Neural cell (in vitro differentiated cells): ENCODE measurements at regions not wholly inside any gene's neighbourhood (a gene's known extent, or its start where the extent isn't known, plus 50 kb on each side); places are given as distances from the start of the nearest gene placed in this dataset.

ENCODE experiments used
- H2AFZ ChIP-seq: fragments of 200-600, 300-800 bp; sonication (generic), shearing (Covaris generic); 2 replicates; pipeline ENCODE4 v1.6.0; 2014; ENCODE audit warnings: low read depth, mild to moderate bottlenecking, antibody characterized with exemption, low read length, moderate library complexity
- H3F3A ChIP-seq: fragments of 200-600 bp; shearing (Covaris generic); 2 replicates; pipeline ENCODE4 v1.6.1; 2016; ENCODE audit warnings: mild to moderate bottlenecking, moderate library complexity, mixed read lengths, antibody characterized with exemption, low read length; ENCODE audit not compliant: insufficient read depth, poor library complexity, severe bottlenecking
- H3K27ac ChIP-seq: fragments of 200-600, 300-800 bp; sonication (generic), shearing (Covaris generic); 2 replicates; pipeline ENCODE4 v1.5.1; 2014; ENCODE audit warnings: mild to moderate bottlenecking, low read length, moderate library complexity
- H3K27me3 ChIP-seq: fragments of 300-800, 200-600 bp; sonication (generic), shearing (Covaris generic); 2 replicates; pipeline ENCODE4 v1.6.0; 2014; ENCODE audit warnings: mild to moderate bottlenecking, low read depth, low read length, moderate library complexity; ENCODE audit not compliant: insufficient read depth
- H3K36me3 ChIP-seq: fragments of 300-800, 200-600 bp; sonication (generic), shearing (Covaris generic); 2 replicates; pipeline ENCODE4 v1.5.1; 2014; ENCODE audit warnings: mild to moderate bottlenecking, antibody characterized with exemption, low read length, moderate library complexity; ENCODE audit not compliant: insufficient read depth
- H3K4me2 ChIP-seq: fragments of 300-800, 200-600 bp; sonication (generic), shearing (Covaris generic); 2 replicates; pipeline ENCODE4 v1.6.0; 2014; ENCODE audit warnings: mild to moderate bottlenecking, low read length
- H3K4me3 ChIP-seq: fragments of 300-800, 200-600 bp; sonication (generic), shearing (Covaris generic); 2 replicates; pipeline ENCODE4 v1.5.1; 2014; ENCODE audit warnings: mild to moderate bottlenecking, low read length, moderate library complexity
- H3K79me2 ChIP-seq: fragments of 200-600 bp; shearing (Covaris generic); replicated peaks from 2 replicates; pipeline ENCODE4 v1.6.0; 2014; ENCODE audit warnings: mild to moderate bottlenecking, low read length, moderate library complexity; ENCODE audit not compliant: insufficient read depth
- H3K9ac ChIP-seq: fragments of 300-800, 200-600 bp; sonication (generic), shearing (Covaris generic); 2 replicates; pipeline ENCODE4 v1.6.1; 2016; ENCODE audit warnings: mild to moderate bottlenecking, low read length, mixed read lengths
- H3K9me2 ChIP-seq: fragments of 200-600 bp; shearing (Covaris generic); 2 replicates; pipeline ENCODE4 v1.6.1; 2016; ENCODE audit warnings: mild to moderate bottlenecking, low read length, mixed read lengths; ENCODE audit not compliant: insufficient read depth
- H3K9me3 ChIP-seq: fragments of 200-600, 300-800 bp; sonication (generic), shearing (Covaris generic); 2 replicates; pipeline ENCODE4 v1.6.1; 2016; ENCODE audit warnings: mild to moderate bottlenecking, mixed run types, low read length, moderate library complexity, mixed read lengths
- H4K20me1 ChIP-seq: fragments of 200-600 bp; shearing (Covaris generic); 2 replicates; pipeline ENCODE4 v1.6.1; 2016; ENCODE audit warnings: mild to moderate bottlenecking, mixed run types; ENCODE audit not compliant: insufficient read depth
- EP300 ChIP-seq: fragments of 450-650 bp; conservative IDR thresholded peaks from 2 replicates; pipeline ENCODE4 v1.6.1; 2014; ENCODE audit warnings: antibody characterized with exemption, mild to moderate bottlenecking, moderate library complexity; ENCODE audit not compliant: poor library complexity, severe bottlenecking
- EZH2 ChIP-seq: fragments of 200-600, 300-800 bp; shearing (Covaris generic), sonication (generic); IDR thresholded peaks from 2 replicates; pipeline ENCODE4 v1.6.1; 2014; ENCODE audit warnings: antibody characterized with exemption, low read length, borderline replicate concordance, mild to moderate bottlenecking; ENCODE audit not compliant: insufficient read depth, poor library complexity, severe bottlenecking
- MXI1 ChIP-seq: fragments of 450-650 bp; conservative IDR thresholded peaks from 2 replicates; pipeline ENCODE4 v1.6.1; 2014; ENCODE audit warnings: antibody characterized with exemption, mild to moderate bottlenecking; ENCODE audit not compliant: poor library complexity, severe bottlenecking
- POLR2AphosphoS5 ChIP-seq: IDR thresholded peaks from 2 replicates; pipeline ENCODE4 v1.6.1; 2012
- RAD21 ChIP-seq: fragments of 450-650 bp; conservative IDR thresholded peaks from 2 replicates; pipeline ENCODE4 v1.6.1; 2014; ENCODE audit warnings: antibody characterized with exemption, mild to moderate bottlenecking, moderate library complexity
- SMC3 ChIP-seq: fragments of 450-650 bp; conservative IDR thresholded peaks from 2 replicates; pipeline ENCODE4 v1.6.1; 2014; ENCODE audit warnings: antibody characterized with exemption, mild to moderate bottlenecking, moderate library complexity; ENCODE audit not compliant: poor library complexity
- TAF1 ChIP-seq: IDR thresholded peaks from 2 replicates; pipeline ENCODE4 v1.6.1; 2012; ENCODE audit warnings: low read depth
- TF ChIP-seq, protein P1 (sequence below): fragments of 450-650 bp; IDR thresholded peaks from 2 replicates; pipeline ENCODE4 v1.5.1; 2014; ENCODE audit warnings: antibody characterized with exemption, mild to moderate bottlenecking, moderate library complexity; ENCODE audit not compliant: poor library complexity, severe bottlenecking
- TF ChIP-seq, protein P2 (sequence below): IDR thresholded peaks from 2 replicates; pipeline ENCODE4 v1.6.1; 2012; ENCODE audit warnings: borderline replicate concordance

DNA sequence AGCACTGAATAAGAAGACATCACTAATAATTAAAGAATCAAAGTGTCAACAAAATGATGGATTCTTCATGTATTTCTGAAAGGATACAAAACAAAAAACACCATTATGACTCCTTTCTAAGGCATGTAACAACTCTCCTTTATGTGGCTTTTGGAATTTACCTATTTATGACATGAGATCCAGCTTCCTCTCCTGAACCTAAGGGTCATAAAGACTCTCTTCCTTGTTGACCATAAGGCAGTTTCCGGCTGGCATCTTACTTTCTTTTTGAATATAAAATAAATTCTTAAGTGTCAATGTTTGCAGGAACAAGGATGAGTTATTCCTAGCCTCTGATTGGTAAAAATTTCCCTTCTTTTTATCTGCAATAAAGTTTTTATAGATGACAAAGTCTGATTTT is 111.1 kb upstream of the GRPR start:
- Histone ChIP-seq H3K9ac (no peak overlapping the region), H3K27ac (no peak overlapping the region), H3K4me3 (no peak overlapping the region), H3F3A (no peaks in the 10 kb centered on the region), H3K9me2 (no peaks in the 10 kb centered on the region), H3K27me3 (no peaks in the 10 kb centered on the region), H2AFZ (no peak overlapping the region), H3K4me2 (no peak overlapping the region), H3K79me2 (no peaks in the 10 kb centered on the region), H3K9me3 (no peaks in the 10 kb centered on the region), H3K36me3 (no peaks in the 10 kb centered on the region), H4K20me1 (no peaks in the 10 kb centered on the region)
- TF ChIP-seq, protein P1, sequence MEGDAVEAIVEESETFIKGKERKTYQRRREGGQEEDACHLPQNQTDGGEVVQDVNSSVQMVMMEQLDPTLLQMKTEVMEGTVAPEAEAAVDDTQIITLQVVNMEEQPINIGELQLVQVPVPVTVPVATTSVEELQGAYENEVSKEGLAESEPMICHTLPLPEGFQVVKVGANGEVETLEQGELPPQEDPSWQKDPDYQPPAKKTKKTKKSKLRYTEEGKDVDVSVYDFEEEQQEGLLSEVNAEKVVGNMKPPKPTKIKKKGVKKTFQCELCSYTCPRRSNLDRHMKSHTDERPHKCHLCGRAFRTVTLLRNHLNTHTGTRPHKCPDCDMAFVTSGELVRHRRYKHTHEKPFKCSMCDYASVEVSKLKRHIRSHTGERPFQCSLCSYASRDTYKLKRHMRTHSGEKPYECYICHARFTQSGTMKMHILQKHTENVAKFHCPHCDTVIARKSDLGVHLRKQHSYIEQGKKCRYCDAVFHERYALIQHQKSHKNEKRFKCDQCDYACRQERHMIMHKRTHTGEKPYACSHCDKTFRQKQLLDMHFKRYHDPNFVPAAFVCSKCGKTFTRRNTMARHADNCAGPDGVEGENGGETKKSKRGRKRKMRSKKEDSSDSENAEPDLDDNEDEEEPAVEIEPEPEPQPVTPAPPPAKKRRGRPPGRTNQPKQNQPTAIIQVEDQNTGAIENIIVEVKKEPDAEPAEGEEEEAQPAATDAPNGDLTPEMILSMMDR, result no peak
- TF ChIP-seq SMC3 (no peak), MXI1 (no peak), EZH2 (no peak), EP300 (no peak), POLR2AphosphoS5 (no peak), RAD21 (no peak), TAF1 (no peak)
- TF ChIP-seq, protein P2, sequence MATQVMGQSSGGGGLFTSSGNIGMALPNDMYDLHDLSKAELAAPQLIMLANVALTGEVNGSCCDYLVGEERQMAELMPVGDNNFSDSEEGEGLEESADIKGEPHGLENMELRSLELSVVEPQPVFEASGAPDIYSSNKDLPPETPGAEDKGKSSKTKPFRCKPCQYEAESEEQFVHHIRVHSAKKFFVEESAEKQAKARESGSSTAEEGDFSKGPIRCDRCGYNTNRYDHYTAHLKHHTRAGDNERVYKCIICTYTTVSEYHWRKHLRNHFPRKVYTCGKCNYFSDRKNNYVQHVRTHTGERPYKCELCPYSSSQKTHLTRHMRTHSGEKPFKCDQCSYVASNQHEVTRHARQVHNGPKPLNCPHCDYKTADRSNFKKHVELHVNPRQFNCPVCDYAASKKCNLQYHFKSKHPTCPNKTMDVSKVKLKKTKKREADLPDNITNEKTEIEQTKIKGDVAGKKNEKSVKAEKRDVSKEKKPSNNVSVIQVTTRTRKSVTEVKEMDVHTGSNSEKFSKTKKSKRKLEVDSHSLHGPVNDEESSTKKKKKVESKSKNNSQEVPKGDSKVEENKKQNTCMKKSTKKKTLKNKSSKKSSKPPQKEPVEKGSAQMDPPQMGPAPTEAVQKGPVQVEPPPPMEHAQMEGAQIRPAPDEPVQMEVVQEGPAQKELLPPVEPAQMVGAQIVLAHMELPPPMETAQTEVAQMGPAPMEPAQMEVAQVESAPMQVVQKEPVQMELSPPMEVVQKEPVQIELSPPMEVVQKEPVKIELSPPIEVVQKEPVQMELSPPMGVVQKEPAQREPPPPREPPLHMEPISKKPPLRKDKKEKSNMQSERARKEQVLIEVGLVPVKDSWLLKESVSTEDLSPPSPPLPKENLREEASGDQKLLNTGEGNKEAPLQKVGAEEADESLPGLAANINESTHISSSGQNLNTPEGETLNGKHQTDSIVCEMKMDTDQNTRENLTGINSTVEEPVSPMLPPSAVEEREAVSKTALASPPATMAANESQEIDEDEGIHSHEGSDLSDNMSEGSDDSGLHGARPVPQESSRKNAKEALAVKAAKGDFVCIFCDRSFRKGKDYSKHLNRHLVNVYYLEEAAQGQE, result no peak

DNA sequence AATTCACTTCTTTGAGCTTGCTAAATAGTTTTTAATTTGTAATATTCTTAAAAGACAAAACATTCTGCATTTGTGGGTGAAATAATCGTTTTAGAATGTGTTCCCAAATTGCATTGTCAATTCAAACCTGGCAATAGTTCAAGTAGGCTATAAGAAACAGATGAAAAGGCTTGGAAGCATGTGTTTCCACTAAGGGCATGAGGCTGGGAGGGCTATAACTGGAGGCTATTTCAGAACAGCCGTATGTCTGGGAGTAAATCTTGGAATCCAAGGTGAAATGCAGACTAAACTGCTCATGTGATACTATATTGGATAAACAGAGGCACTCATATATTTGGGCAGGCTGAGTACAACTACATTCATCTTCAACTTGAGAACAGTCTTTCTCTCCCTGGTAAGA is 117.4 kb upstream of the GRPR start:
- Histone ChIP-seq H3K9ac (no peak overlapping the region), H2AFZ (no peak overlapping the region), H3K27me3 (no peaks in the 10 kb centered on the region), H3K4me3 (no peak overlapping the region), H3K9me3 (no peaks in the 10 kb centered on the region), H3F3A (no peaks in the 10 kb centered on the region), H4K20me1 (no peaks in the 10 kb centered on the region), H3K36me3 (no peaks in the 10 kb centered on the region), H3K4me2 (no peak overlapping the region), H3K79me2 (no peaks in the 10 kb centered on the region), H3K27ac (no peak overlapping the region), H3K9me2 (no peaks in the 10 kb centered on the region)
- TF ChIP-seq RAD21 (no peak), POLR2AphosphoS5 (no peak), TAF1 (no peak), EZH2 (no peak), MXI1 (no peak), SMC3 (no peak), EP300 (no peak)
- TF ChIP-seq, protein P1, result no peak
- TF ChIP-seq, protein P2, result no peak
